Endometrial microvascular endothelial cells (primary cell): ENCODE measurements at regions not wholly inside any gene's neighbourhood (a gene's known extent, or its start where the extent isn't known, plus 50 kb on each side); places are given as distances from the start of the nearest gene placed in this dataset.

Experiments
- in situ Hi-C: cut with HindIII; loops from 2 replicates; pipeline ENCODE4 v1.10.0; 2017; ENCODE audit warnings: low sequenced_read_pairs, low pct_unique_long_range_greater_than_20kb; ENCODE audit errors: inconsistent ontology term

GRCh38 chr13:40407567-40407966, 258.9 kb downstream of the FOXO1 start:
- in situ Hi-C loops = no loop called here

- in situ Hi-C loops = no loop called here
Observed at GRCh38 chr13:40408602-40409001, 257.8 kb downstream of the FOXO1 start.

- in situ Hi-C loops = no loop called here
Observed at GRCh38 chr13:40409278-40409677, 257.2 kb downstream of the FOXO1 start.

- in situ Hi-C loops = no loop called here
Observed at GRCh38 chr13:40410315-40410714, 256.1 kb downstream of the FOXO1 start.

DNA sequence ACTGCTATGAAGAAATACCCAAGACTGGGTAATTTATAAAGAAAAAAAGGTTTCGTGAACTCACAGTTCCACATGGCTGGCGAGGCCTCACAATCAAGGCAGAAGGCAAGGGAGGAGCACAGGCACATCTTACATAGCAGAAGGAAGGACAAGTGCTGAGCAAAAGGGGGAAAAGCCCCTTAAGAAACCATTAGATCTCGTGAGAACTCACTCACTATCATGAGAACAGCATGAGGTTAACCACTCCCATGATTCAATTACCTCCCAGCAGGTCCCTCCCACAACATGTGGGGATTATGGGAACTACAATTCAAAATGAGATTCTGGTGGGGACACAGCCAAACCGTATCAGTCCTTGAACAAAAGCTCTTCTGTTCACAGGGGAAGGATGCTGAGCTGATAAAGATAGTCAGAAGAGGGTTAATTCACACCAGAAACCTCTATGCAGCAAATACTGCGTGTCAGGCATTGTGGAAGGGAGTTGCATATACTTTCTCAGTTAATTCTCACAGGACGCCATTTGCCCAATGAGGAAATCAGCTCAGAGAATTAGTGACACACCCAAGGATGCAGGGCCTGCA, 246.2 kb downstream of the FOXO1 start:
- in situ Hi-C loops = no loop called here

GRCh38 chr13:40422588-40423235, 243.7 kb downstream of the FOXO1 start:
- in situ Hi-C loops = no loop called here

DNA sequence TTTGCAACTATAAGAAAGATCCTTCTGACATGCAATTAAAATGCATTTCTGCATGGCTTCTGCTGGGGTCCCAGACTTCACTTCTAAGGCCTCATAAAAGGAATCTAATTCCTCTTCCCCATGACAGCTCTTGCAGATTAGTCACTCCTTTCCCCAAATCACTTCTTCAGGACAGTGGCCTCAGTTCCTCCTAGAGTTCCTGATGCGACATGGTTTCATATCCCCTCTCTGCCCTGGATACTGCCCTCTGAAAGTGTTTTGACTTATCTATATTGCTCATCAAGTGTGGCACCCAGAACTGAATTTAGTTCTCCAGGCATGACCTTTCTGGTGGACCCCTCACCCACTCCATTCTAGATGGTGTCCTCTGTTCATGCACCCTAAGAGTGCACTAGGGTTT, 238.1 kb downstream of the FOXO1 start:
- in situ Hi-C loops = no loop called here

DNA sequence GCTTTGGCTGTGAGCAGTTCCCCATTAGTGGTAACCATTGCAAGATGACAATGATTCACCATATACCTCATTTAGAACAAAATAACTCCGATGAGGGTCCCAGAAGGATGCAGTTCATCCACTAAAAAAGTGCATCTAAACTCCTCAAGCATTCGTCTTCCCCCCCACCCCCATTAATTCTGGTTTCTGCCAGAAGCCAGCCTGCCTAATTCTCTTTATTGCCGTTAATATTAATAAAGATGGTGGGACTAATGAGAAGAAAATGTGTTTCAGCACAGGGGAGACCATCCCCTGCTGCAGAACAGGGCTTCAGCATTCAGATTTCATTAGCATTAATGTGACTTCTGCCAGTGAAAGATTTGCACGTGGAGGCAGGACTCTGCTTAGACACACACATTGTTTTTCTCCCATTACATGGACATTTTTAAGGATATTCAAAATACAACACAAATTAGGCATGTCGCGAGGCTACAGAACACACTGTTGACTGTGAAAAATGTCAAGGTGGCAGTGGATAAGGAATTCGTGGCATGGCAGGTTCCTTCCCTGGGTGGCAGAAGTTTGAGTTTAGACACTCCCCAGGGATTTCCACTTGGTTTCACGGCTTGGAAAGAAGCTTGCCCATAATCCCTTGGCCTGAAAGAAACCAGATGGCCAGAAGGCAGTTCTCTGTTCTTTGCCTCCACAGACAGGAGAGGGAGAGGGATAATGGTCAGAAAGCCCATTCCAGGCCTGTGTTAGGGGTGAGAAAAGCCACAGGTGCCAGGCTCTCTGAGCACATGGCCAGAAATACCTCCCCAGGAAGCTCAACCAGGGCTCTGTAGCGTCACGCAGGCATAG, 236.5 kb downstream of the FOXO1 start:
- in situ Hi-C loops = no loop called here

DNA sequence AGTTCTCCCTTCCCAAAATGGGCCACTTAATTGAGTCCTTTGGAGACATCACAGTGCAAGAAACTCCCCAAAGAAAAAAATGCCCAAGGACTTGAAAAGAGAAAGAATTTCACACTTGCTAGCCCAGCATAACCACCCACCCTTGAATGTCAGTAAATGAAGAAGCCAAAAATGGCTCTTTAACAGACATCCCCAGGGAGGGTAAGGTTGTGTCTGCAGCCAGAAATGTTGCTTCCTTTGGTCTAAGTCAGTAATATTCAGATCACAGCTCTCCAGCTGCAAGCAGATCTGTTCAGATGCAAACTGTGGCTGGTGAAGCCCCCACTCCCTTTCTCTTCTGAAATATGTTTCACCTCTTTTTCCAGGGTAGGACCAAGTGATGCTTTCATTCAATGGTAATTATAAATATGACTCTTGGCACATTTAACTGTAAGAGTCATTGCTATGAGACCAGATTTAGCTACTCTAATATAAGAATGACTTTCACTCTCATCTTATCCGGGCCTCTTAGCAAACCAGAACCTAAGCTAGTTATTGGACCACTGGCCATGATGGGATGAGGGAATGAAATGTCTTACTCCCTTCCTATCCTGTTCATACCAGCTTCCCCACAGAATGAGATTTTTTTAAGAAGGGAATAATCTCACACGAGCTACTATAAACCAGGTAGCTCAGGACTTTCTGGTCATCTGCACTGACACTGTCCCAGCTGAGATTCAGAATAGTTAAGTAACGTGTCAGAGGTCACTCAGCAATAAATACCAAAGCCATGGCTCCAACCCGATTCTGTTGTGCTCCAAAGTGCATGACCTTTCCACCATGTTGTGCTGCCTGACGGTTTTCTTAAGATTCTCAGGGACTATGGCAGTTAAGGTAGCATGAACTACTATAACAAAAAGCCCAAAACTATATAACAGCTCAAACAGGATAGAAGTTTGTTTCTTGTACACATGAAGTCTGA, 234.1 kb downstream of the FOXO1 start:
- in situ Hi-C loops = no loop called here

DNA sequence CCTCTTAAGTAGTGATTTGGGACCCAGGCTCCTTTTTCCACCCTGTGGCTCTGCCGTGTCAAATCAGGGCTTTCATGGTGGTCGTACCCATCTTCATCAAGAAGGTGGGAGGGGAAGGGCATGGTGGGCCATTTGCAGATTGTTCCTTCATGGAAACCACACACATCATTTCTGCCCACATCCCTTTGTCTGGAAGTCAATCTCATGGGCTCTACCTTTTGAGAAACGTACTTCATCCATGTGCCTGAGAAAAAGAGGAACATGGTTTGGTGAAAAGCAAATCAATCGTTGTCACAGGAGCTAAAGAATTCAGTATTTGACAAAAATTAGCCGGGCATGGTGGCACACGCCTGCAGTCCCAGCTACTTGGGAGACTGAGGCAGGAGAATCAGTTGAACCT, 233.4 kb downstream of the FOXO1 start:
- in situ Hi-C loops = no loop called here

DNA sequence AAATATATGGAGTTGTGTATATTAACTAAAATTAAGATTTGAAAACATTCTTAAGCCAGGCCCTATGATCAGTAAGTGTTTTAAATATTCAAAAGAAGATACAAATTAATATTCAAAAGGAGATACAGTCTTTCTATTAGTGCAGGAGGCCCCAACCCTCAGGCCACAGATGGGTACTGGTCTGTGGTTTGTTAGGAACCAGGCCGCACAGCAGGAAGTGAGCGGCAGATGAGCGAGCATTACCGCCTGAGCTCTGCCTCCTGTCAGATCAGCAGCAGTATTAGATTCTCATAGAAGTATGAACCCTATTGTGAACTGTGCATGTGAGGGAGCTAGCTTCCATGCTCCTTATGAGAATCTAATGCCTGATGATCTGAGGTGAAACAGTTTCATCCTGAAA, 232.9 kb downstream of the FOXO1 start:
- in situ Hi-C loops = no loop called here

GRCh38 chr13:40434516-40435397, 231.7 kb downstream of the FOXO1 start:
- in situ Hi-C loops = no loop called here

DNA sequence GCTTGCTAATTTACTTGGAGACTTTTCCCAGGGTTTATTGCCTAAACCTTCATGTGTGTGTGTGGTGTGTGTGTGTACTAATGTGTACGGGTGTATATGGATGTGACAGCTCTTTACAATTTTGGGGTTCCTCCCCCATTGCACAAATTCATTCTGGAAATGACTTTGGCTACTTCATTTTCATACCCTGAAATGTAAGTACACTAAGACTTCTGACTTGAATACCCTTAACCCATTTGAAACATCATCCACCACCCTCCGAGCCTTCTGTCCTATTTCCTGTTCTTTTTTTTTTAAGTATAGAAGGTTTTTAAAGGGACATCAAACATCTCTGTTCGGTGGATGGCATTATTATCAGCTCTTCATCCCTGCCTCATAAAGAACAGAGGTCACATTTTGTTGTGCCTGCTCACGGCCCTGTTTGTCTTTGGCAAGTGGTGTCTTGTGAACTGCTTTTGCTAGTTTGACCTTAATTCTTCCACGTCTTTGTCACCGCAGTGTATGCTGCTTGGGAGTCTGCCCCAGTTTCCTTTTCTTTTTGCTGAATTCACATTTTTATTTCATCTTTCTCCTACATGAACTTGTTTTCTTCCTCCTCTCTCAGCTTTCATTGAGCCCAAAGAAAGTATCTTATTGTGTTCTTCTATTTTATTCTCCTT, 228.3 kb downstream of the FOXO1 start:
- in situ Hi-C loops = no loop called here

- in situ Hi-C loops = no loop called here
Observed at GRCh38 chr13:40438999-40439797, 227.2 kb downstream of the FOXO1 start.

GRCh38 chr13:40439928-40440327, 226.5 kb downstream of the FOXO1 start:
- in situ Hi-C loops = no loop called here

- in situ Hi-C loops = no loop called here
Observed at GRCh38 chr13:40440990-40441820, 225.2 kb downstream of the FOXO1 start.
